ENCODE measurements at regions not wholly inside any gene's neighbourhood (a gene's known extent, or its start where the extent isn't known, plus 50 kb on each side); places are given as distances from the start of the nearest gene placed in this dataset.

DNA sequence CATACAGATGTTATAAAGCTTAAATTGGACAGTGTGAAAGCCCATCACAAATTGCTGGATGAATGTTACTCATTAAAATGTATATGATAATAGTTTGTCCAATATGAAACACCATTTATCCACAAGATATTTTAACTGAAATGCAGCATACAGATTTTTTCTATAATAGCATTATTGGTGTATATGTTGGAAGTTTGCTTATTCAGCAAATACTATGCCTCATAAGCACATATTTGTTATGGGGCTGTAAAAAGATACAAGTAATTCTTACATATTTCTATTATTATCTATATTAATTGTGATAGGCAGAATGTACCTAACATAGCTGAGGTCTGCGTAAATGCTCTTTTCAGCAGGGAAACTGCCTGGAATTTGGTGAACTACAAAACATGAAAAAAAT lies 790.5 kb downstream of the DIPK2A start:
- H3K4me1 ChIP-seq = no peaks in the 10 kb centered on the region
- intact Hi-C loops (cut with DNase I; ENCODE audit: low total_unique reads) = no loop called here
- TF ChIP-seq, protein P1, sequence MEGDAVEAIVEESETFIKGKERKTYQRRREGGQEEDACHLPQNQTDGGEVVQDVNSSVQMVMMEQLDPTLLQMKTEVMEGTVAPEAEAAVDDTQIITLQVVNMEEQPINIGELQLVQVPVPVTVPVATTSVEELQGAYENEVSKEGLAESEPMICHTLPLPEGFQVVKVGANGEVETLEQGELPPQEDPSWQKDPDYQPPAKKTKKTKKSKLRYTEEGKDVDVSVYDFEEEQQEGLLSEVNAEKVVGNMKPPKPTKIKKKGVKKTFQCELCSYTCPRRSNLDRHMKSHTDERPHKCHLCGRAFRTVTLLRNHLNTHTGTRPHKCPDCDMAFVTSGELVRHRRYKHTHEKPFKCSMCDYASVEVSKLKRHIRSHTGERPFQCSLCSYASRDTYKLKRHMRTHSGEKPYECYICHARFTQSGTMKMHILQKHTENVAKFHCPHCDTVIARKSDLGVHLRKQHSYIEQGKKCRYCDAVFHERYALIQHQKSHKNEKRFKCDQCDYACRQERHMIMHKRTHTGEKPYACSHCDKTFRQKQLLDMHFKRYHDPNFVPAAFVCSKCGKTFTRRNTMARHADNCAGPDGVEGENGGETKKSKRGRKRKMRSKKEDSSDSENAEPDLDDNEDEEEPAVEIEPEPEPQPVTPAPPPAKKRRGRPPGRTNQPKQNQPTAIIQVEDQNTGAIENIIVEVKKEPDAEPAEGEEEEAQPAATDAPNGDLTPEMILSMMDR (IDR thresholded peaks at IDR 0.05) = no peak
- no peak for TF ChIP-seq POLR2AphosphoS5 (IDR thresholded peaks at IDR 0.05)
- no peak for DNase-seq (ENCODE audit: low spot score in 2 of 2)
- no peaks in the 10 kb centered on the region for H3K27me3 ChIP-seq
- H3K36me3 ChIP-seq = no peaks in the 10 kb centered on the region
- no peak overlapping the region for H3K27ac ChIP-seq
- H3K4me3 ChIP-seq = no peak overlapping the region
- peaks cover 0 to 2% of the 10 kb centered on the region in 2 donors for H3K9me3 ChIP-seq

DNA sequence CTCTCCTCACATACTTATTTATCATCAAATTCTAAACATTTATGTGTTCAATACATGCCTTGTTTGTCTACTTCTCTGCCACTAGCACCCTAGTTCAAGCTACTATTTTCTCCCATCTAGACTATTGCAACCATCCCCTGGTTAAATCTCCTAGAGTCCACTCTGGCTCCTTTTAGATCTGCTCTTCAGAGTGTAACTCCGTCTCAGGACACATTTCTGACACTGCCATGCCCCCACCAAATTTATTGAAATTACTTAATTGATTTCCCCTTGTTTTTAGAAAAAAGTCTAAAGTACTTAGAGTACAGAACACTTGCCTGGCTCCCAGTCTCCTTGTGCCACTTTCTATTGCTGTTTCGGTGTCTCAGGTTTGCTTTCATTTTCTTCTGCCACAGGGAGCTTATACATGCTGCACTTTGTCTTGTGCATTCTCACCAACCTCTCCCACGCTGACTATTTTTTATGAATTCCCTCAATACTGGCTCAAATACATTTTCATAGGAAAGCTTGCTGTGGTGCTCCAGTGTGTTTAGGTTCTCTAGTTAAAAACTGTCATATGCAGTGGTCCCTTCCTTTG lies 792.3 kb downstream of the DIPK2A start:
- H3K27me3 ChIP-seq = no peaks in the 10 kb centered on the region
- H3K27ac ChIP-seq = no peak overlapping the region
- H3K9me3 ChIP-seq = no peaks in the 10 kb centered on the region
- H3K36me3 ChIP-seq = no peaks in the 10 kb centered on the region
- intact Hi-C loops (cut with DNase I; ENCODE audit: low total_unique reads) = no loop called here
- peak overlapping the region in 2 of 3 donors; percentile 20 to 44 for H3K4me3 ChIP-seq
- DNase-seq (ENCODE audit: low spot score in 2 of 2) = no peak
- TF ChIP-seq POLR2A (IDR thresholded peaks at IDR 0.05) = no peak
- TF ChIP-seq, protein P1 (IDR thresholded peaks at IDR 0.05) = no peak
- TF ChIP-seq POLR2AphosphoS5 (IDR thresholded peaks at IDR 0.05) = no peak
- no peaks in the 10 kb centered on the region for H3K4me1 ChIP-seq

DNA sequence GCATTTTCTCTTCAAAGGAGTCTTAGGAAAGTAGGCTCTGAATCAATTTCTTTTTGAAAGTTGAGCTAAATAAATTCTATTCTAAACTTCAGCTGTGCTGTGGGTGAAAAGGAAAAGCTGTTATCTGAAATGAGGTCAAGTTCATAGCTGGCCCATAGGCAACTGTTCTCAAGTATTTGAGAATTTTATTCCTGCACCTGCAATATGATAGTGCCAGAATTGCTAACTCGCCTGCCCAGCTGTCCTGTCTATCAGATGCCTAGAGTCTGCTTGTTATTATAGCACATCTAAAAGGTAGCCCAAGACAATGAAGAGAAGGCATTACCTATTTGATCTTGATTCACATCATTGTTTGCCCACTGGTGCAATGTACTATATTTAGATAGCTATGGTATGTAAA lies 798.7 kb downstream of the DIPK2A start:
- TF ChIP-seq POLR2A (IDR thresholded peaks at IDR 0.05) = no peak
- no peak for TF ChIP-seq POLR2AphosphoS5 (IDR thresholded peaks at IDR 0.05)
- TF ChIP-seq, protein P1 (IDR thresholded peaks at IDR 0.05) = no peak
- H3K36me3 ChIP-seq = no peaks in the 10 kb centered on the region
- H3K27ac ChIP-seq = no peak overlapping the region
- no peaks in the 10 kb centered on the region for H3K9me3 ChIP-seq
- no peaks in the 10 kb centered on the region for H3K4me1 ChIP-seq
- DNase-seq (ENCODE audit: low spot score in 2 of 2) = no peak
- H3K27me3 ChIP-seq = no peaks in the 10 kb centered on the region
- intact Hi-C loops (cut with DNase I; ENCODE audit: low total_unique reads) = no loop called here
- H3K4me3 ChIP-seq = no peak overlapping the region

DNA sequence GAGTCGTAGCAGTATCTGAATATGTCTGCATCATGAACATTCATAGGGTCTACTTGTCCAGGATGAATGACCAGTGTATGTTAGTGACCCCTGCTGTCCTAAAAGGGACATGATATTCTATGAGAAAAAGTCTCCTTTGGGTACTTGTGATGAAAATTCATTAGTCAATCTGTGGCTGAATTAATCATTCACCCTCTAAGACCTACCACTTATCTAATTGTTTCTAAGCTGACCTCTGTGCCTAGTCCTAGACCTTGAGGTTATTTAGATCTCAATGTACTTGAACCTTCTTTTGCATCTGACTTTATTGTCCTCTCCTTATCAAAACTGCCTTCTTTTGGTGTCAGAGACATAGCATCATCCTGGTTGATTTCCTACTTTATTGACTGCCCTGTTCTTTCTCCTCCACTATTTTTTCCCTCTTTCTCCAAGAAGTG lies 799.3 kb downstream of the DIPK2A start:
- intact Hi-C loops (cut with DNase I; ENCODE audit: low total_unique reads) = no loop called here
- TF ChIP-seq POLR2AphosphoS5 (IDR thresholded peaks at IDR 0.05) (no peak), POLR2A (IDR thresholded peaks at IDR 0.05) (no peak)
- TF ChIP-seq, protein P1 (IDR thresholded peaks at IDR 0.05) = peak in 1 of 3 donors; percentile 31
- Histone ChIP-seq H3K4me3 (no peak overlapping the region), H3K27ac (no peak overlapping the region), H3K9me3 (no peaks in the 10 kb centered on the region), H3K27me3 (no peaks in the 10 kb centered on the region), H3K36me3 (no peaks in the 10 kb centered on the region), H3K4me1 (no peaks in the 10 kb centered on the region)
- no peak for DNase-seq (ENCODE audit: low spot score in 2 of 2)

DNA sequence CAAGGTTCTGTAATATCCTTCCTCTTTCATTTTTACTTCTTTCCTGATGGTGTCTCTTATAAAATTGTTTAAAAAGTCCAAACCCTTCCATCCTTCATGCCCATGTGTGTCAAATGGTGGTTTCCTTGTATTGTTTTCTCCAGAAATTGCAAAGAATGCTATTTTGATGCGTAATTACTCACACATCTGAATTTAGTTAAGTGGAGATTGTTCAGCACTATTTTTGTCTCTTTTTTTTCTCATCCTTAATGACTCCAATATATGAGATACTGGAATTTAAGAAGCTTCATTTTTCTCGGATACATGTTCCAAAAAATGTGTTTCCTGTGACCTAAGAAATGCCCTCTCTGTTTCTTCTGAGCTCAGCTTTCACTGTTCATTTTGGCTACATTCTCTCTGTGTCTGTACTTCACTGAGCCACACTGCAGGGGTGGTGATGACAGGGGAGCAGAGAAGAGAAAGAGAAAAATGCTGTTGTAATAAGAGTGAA lies 799.8 kb downstream of the DIPK2A start:
- Histone ChIP-seq H3K36me3 (no peaks in the 10 kb centered on the region), H3K27ac (no peak overlapping the region), H3K9me3 (no peaks in the 10 kb centered on the region), H3K4me1 (no peaks in the 10 kb centered on the region), H3K4me3 (no peak overlapping the region), H3K27me3 (no peaks in the 10 kb centered on the region)
- intact Hi-C loops (cut with DNase I; ENCODE audit: low total_unique reads) = no loop called here
- TF ChIP-seq POLR2A (IDR thresholded peaks at IDR 0.05) = no peak
- no peak for TF ChIP-seq POLR2AphosphoS5 (IDR thresholded peaks at IDR 0.05)
- TF ChIP-seq, protein P1 (IDR thresholded peaks at IDR 0.05) = no peak
- DNase-seq (ENCODE audit: low spot score in 2 of 2) = no peak

Data from breast epithelium (tissue), 4 donors.